Tibial nerve (tissue), 4 donors: ENCODE measurements at regions not wholly inside any gene's neighbourhood (a gene's known extent, or its start where the extent isn't known, plus 50 kb on each side); places are given as distances from the start of the nearest gene placed in this dataset.

Source experiments
- CTCF ChIP-seq, 5 experiments: fragments of 200-600 bp in 3 of 5; fragments of 450-650 bp in 2 of 5; sonication (generic) in 3 of 5; IDR thresholded peaks; one replicate each; pipeline ENCODE4 v1.5.1; 2016 to 2019; ENCODE audit warnings: antibody characterized with exemption in 5 of 5, mild to moderate bottlenecking in 3 of 5, moderate library complexity in 2 of 5
- EP300 ChIP-seq, 2 donors: sonication (generic); formaldehyde crosslinking; IDR thresholded peaks; one replicate each; pipeline ENCODE4 v1.6.1; 2017; ENCODE audit warnings: antibody characterized with exemption in 2 of 2, mild to moderate bottlenecking in 1 of 2
- POLR2A ChIP-seq, 2 donors: fragments of 450-650 bp; IDR thresholded peaks; one replicate each; pipeline ENCODE4 v1.6.1; 2017; ENCODE audit warnings: antibody characterized with exemption in 2 of 2, mild to moderate bottlenecking in 2 of 2, moderate library complexity in 2 of 2

GRCh38 chr6:66533921-66534404, 826.9 kb upstream of the EYS start:
- no peak for TF ChIP-seq CTCF (IDR thresholded peaks at IDR 0.05)
- TF ChIP-seq POLR2A (IDR thresholded peaks at IDR 0.05): no peak
- no peak for TF ChIP-seq EP300 (IDR thresholded peaks at IDR 0.05)
